MCF 10A (cell line): ENCODE measurements at regions not wholly inside any gene's neighbourhood (a gene's known extent, or its start where the extent isn't known, plus 50 kb on each side); places are given as distances from the start of the nearest gene placed in this dataset.

Experiments used
- BruUV-seq: library from RNA; stranded (reverse); fragments of 400-500 nt; replicated peaks from 2 replicates; lab custom pipeline; 2021; lab: Mats Ljungman, UMichigan
- CTCF ChIA-PET: fragments of 300-600 bp; sonication (Branson Sonifier 250); formaldehyde crosslinking; extraction: SDS; loops from one replicate; lab custom pipeline; 2021; ENCODE audit warnings: antibody characterized with exemption, inconsistent platforms; lab: Yijun Ruan, JAX
- POLR2A ChIA-PET: fragments of 300-600, 350-650 bp; sonication (Branson Sonifier 250); formaldehyde crosslinking; extraction: SDS; loops from one replicate; lab custom pipeline; 2020; ENCODE audit warnings: antibody characterized with exemption, inconsistent platforms; lab: Yijun Ruan, JAX
- DNase-seq: peaks from one replicate; pipeline ENCODE4 v3.0.0-alpha.2; 2018; ENCODE audit not compliant: unreplicated experiment
- H3K27ac Mint-ChIP-seq: one replicate; pipeline ENCODE4 v1.8.0; 2022; ENCODE audit warnings: mild to moderate bottlenecking, low read depth, mixed read lengths; ENCODE audit not compliant: unreplicated experiment
- H3K27me3 Mint-ChIP-seq: one replicate; pipeline ENCODE4 v1.8.0; 2022; ENCODE audit warnings: mixed read lengths; ENCODE audit not compliant: insufficient read depth, unreplicated experiment
- H3K36me3 Mint-ChIP-seq: one replicate; pipeline ENCODE4 v1.8.0; 2022; ENCODE audit warnings: mild to moderate bottlenecking, moderate library complexity, mixed read lengths; ENCODE audit not compliant: insufficient read depth, unreplicated experiment
- H3K4me1 Mint-ChIP-seq: one replicate; pipeline ENCODE4 v1.8.0; 2022; ENCODE audit warnings: mixed read lengths; ENCODE audit not compliant: insufficient read depth, unreplicated experiment
- H3K4me3 Mint-ChIP-seq: one replicate; pipeline ENCODE4 v1.8.0; 2022; ENCODE audit warnings: mild to moderate bottlenecking, moderate library complexity, mixed read lengths; ENCODE audit not compliant: unreplicated experiment
- H3K9me3 Mint-ChIP-seq: one replicate; pipeline ENCODE4 v1.8.0; 2022; ENCODE audit warnings: mixed read lengths; ENCODE audit not compliant: unreplicated experiment
- intact Hi-C: fragments of 100-400 bp; cut with micrococcal nuclease; formaldehyde crosslinking; loops from 2 replicates; pipeline ENCODE4 v1.14.1; 2022
- TF ChIP-seq, protein P1 (sequence below): fragments of 200-600 bp; IDR thresholded peaks from one replicate; pipeline ENCODE4 v1.8.0; 2022; ENCODE audit warnings: antibody characterized with exemption, mild to moderate bottlenecking; ENCODE audit not compliant: unreplicated experiment

DNA sequence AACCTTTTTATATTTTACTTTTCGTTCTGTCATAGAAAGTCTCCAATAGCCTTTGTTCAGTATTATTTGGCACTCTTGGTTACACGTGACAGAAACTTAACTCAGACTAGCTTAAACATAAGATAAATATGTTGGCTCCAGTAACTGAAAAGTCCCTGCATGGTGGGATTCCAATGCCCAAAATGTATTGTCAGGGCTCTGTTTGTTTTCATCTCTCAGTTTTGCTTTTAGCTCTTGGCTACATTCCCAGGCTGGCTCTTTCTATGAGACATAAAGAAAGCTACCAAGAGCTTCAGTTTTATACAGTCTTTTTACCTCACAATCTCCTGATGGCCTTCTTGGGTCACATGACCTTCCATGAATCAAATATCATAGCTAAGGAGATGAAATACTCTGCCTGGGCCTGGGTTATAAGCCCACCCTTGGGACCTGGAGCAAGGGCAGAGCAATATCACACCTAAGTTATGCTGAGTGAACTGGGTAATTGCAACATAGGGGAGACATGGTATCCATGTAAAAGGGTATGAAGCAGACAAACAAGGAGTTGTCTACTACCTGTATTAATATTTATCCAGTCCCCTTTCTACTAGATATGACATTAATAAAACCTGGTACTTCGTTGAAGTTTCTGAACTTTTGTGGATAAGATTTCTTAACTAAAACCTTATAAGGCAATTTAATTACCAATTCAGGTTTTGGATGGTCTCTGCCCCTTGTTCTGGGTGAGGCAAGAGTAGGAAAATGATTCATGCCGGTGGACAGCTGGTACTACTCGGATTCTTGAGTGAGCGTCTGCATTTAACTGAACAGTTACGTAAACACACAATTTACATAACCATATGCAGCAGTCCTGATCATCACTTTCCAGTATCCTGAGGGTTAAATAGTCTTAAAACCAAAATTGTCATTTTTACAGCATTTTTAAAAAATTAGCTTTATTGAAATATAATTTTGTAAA is 442.3 kb downstream of the GPATCH2 start:
- peak; percentile 60 for DNase-seq
- intact Hi-C loops: loop anchor here (5.0 kb wide), 1 partner anchor 46 kb away; no protein-coding TSS in a partner anchor
- Mint-ChIP-seq H3K27ac (no peak overlapping the region), H3K9me3 (no peaks in the 10 kb centered on the region), H3K27me3 (no peaks in the 10 kb centered on the region), H3K36me3 (no peaks in the 10 kb centered on the region), H3K4me1 (no peaks in the 10 kb centered on the region), H3K4me3 (no peak overlapping the region)
- ChIA-PET CTCF (interaction anchor here (0.6 to 1.1 kb wide), 4 partner anchors 148 to 483 kb away, joined by 3 to 4 read pairs (median 3); no protein-coding TSS in a partner anchor), POLR2A (interaction anchor here (0.6 kb wide), 1 partner anchor 509 kb away, joined by 3 read pairs; no protein-coding TSS in a partner anchor)
- no TSS peak for BruUV-seq
- TF ChIP-seq, protein P1, sequence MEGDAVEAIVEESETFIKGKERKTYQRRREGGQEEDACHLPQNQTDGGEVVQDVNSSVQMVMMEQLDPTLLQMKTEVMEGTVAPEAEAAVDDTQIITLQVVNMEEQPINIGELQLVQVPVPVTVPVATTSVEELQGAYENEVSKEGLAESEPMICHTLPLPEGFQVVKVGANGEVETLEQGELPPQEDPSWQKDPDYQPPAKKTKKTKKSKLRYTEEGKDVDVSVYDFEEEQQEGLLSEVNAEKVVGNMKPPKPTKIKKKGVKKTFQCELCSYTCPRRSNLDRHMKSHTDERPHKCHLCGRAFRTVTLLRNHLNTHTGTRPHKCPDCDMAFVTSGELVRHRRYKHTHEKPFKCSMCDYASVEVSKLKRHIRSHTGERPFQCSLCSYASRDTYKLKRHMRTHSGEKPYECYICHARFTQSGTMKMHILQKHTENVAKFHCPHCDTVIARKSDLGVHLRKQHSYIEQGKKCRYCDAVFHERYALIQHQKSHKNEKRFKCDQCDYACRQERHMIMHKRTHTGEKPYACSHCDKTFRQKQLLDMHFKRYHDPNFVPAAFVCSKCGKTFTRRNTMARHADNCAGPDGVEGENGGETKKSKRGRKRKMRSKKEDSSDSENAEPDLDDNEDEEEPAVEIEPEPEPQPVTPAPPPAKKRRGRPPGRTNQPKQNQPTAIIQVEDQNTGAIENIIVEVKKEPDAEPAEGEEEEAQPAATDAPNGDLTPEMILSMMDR: no peak

DNA sequence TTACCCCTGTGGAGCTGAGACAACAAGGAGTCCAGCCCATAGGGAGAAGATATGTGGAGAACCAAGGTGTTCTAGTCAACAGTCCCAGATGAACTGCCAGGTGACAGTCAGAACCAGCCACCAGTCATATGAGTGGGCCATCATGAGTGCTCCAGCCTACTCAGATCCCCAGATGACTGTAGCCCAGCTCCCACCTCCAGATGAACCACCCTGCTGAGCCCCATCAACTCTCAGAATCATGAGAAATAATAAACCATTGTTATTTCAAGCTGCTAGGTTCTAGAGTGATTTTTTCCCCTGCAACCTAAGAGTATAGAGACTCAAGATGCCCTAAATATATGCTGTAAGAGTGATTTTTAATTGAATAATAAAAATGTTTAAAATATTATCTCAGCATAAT is 444.2 kb downstream of the GPATCH2 start:
- POLR2A ChIA-PET: no interaction called here
- CTCF ChIA-PET: no interaction called here
- BruUV-seq: no TSS peak
- DNase-seq: no peak
- intact Hi-C loops: loop anchor here (5.0 kb wide), 1 partner anchor 44 kb away; no protein-coding TSS in a partner anchor
- Mint-ChIP-seq H3K27me3 (peaks cover 12% of the 10 kb centered on the region), H3K9me3 (no peaks in the 10 kb centered on the region), H3K27ac (no peak overlapping the region), H3K4me1 (no peaks in the 10 kb centered on the region), H3K4me3 (no peak overlapping the region), H3K36me3 (no peaks in the 10 kb centered on the region)
- TF ChIP-seq, protein P1: no peak

DNA sequence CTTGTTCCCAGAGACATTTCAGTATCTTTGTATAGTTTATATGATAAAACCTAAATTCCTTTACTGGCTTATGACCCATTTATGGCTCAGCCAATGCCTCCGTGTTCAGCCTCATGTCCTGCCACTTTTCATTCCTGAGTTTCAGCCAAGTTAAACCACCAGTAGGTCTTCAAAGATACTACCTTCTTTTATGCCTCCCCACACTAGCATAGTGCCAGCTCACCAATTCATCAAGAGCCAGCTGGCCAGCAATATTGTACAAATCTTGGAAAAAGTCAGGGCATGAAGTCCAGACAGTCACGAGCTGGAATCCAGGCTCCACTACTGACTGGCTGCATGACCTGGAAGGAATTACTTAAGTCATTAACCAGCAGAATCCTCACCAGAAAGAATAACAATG is 446.0 kb downstream of the GPATCH2 start:
- no peak overlapping the region for H3K27ac Mint-ChIP-seq
- H3K4me1 Mint-ChIP-seq: no peaks in the 10 kb centered on the region
- TF ChIP-seq, protein P1: no peak
- H3K4me3 Mint-ChIP-seq: no peak overlapping the region
- H3K27me3 Mint-ChIP-seq: peaks cover 12% of the 10 kb centered on the region
- H3K9me3 Mint-ChIP-seq: no peaks in the 10 kb centered on the region
- DNase-seq: no peak
- BruUV-seq: no TSS peak
- CTCF ChIA-PET: interaction anchor here (0.5 to 0.6 kb wide), 2 partner anchors 443 to 545 kb away, joined by 3 to 5 read pairs; no protein-coding TSS in a partner anchor
- POLR2A ChIA-PET: no interaction called here
- intact Hi-C loops: loop anchor here (5.0 kb wide), 1 partner anchor 43 kb away; no protein-coding TSS in a partner anchor
- H3K36me3 Mint-ChIP-seq: no peaks in the 10 kb centered on the region

DNA sequence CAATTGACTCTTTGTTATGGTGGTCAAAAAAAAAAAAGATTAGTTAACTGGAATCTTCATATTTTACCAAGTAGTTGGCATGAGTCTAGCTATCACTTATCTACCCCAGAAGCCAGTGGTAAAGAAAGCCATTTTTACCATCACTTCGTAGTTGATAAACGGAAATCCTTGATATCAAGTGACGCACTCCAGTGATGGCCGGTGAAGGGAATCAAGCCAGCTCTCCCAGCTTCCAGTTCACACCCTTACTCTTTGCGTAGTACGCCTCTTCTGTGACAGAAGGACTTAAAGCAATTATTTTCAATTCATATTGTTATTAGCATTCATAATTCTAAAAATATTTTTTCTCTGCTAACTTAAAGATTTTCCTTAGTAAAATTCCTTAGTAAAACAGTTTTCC is 447.9 kb downstream of the GPATCH2 start:
- POLR2A ChIA-PET: interaction anchor here (0.7 to 0.9 kb wide), 2 partner anchors 14 to 170 kb away, joined by 3 read pairs; no protein-coding TSS in a partner anchor
- TF ChIP-seq, protein P1: no peak
- no peak for DNase-seq
- H3K27me3 Mint-ChIP-seq: peaks cover 26% of the 10 kb centered on the region
- CTCF ChIA-PET: interaction anchor here (0.7 to 2.3 kb wide), 2 partner anchors 433 to 476 kb away, joined by 3 to 12 read pairs; no protein-coding TSS in a partner anchor
- H3K27ac Mint-ChIP-seq: no peak overlapping the region
- intact Hi-C loops: no loop called here
- H3K36me3 Mint-ChIP-seq: no peaks in the 10 kb centered on the region
- BruUV-seq: no TSS peak
- H3K4me1 Mint-ChIP-seq: no peaks in the 10 kb centered on the region
- H3K4me3 Mint-ChIP-seq: no peak overlapping the region
- no peaks in the 10 kb centered on the region for H3K9me3 Mint-ChIP-seq
